GM23248 (cell line): ENCODE measurements at regions not wholly inside any gene's neighbourhood (a gene's known extent, or its start where the extent isn't known, plus 50 kb on each side); places are given as distances from the start of the nearest gene placed in this dataset. TPM values are rescaled to one million over a fixed set of nuclear protein-coding genes. Genes with fewer than 3 reads are reported as not detected.

ENCODE experiments used
- DNase-seq: peaks from one replicate; pipeline ENCODE4 v3.0.0-alpha.2; 2015
- H2AFZ ChIP-seq: fragments of 200-600 bp; sonication (generic); 2 replicates; pipeline ENCODE4 v1.6.1; 2016; ENCODE audit warnings: antibody characterized with exemption
- H3F3A ChIP-seq: fragments of 200-600 bp; sonication (generic); 2 replicates; pipeline ENCODE4 v1.6.1; 2016; ENCODE audit warnings: mild to moderate bottlenecking, antibody characterized with exemption, mixed run types; ENCODE audit not compliant: insufficient read depth
- H3K27ac ChIP-seq: fragments of 200-600 bp; sonication (generic); 2 replicates; pipeline ENCODE4 v1.5.1; 2016; ENCODE audit warnings: mild to moderate bottlenecking
- H3K27me3 ChIP-seq: fragments of 200-600 bp; sonication (generic); replicated peaks from 2 replicates; pipeline ENCODE4 v1.6.1; 2016; ENCODE audit warnings: mild to moderate bottlenecking; ENCODE audit not compliant: insufficient read depth
- H3K36me3 ChIP-seq: fragments of 200-600 bp; sonication (generic); 2 replicates; pipeline ENCODE4 v1.6.1; 2016; ENCODE audit warnings: low read depth, mild to moderate bottlenecking
- H3K4me1 ChIP-seq: fragments of 200-600 bp; sonication (generic); 2 replicates; pipeline ENCODE4 v1.6.1; 2016; ENCODE audit warnings: mild to moderate bottlenecking; ENCODE audit not compliant: insufficient read depth
- H3K4me2 ChIP-seq: fragments of 200-600 bp; sonication (generic); one replicate; pipeline ENCODE4 v1.6.1; 2016; ENCODE audit warnings: mild to moderate bottlenecking; ENCODE audit not compliant: unreplicated experiment
- H3K4me3 ChIP-seq: fragments of 200-600 bp; sonication (generic); 2 replicates; pipeline ENCODE4 v1.5.1; 2016; ENCODE audit warnings: mild to moderate bottlenecking
- H3K79me2 ChIP-seq: fragments of 200-600 bp; sonication (generic); 2 replicates; pipeline ENCODE4 v1.6.1; 2016; ENCODE audit warnings: mild to moderate bottlenecking; ENCODE audit not compliant: insufficient read depth
- H3K9ac ChIP-seq: fragments of 200-600 bp; sonication (generic); 2 replicates; pipeline ENCODE4 v1.6.1; 2016; ENCODE audit warnings: mild to moderate bottlenecking
- H3K9me2 ChIP-seq: fragments of 200-600 bp; sonication (generic); 2 replicates; pipeline ENCODE4 v1.6.1; 2016; ENCODE audit warnings: mixed run types, mild to moderate bottlenecking, moderate library complexity; ENCODE audit not compliant: insufficient read depth
- H3K9me3 ChIP-seq: fragments of 200-600 bp; sonication (generic); one replicate; pipeline ENCODE4 v1.6.1; 2017; ENCODE audit warnings: low read depth
- H4K20me1 ChIP-seq: fragments of 200-600 bp; sonication (generic); 2 replicates; pipeline ENCODE4 v1.6.0; 2016; ENCODE audit not compliant: insufficient read depth
- EZH2 ChIP-seq: fragments of 200-600 bp; sonication (generic); IDR thresholded peaks from 2 replicates; pipeline ENCODE4 v1.6.1; 2018; ENCODE audit warnings: antibody characterized with exemption, mild to moderate bottlenecking; ENCODE audit not compliant: insufficient read depth, poor library complexity, severe bottlenecking
- EZH2phosphoT487 ChIP-seq: fragments of 200-600 bp; sonication (generic); IDR thresholded peaks from 2 replicates; pipeline ENCODE4 v1.6.1; 2018; ENCODE audit warnings: antibody characterized with exemption, moderate library complexity, mild to moderate bottlenecking, low read depth; ENCODE audit not compliant: insufficient read depth
- WGBS, 2 experiments: methylation state at CpG; one replicate each; pipeline ENCODE4 v1.1.6; 2015 to 2017; ENCODE audit warnings: low lambda C conversion rate in 2 of 2, low coverage in 1 of 2; ENCODE audit errors: missing lambda C conversion rate in 2 of 2; 5-methylcytosine and 5-hydroxymethylcytosine counted together
- in situ Hi-C: fragments of 300-500 bp; cut with MboI; formaldehyde crosslinking; loops from 2 replicates; pipeline ENCODE4 v1.15.0; 2020
- small RNA-seq: library from RNA; depleted of rRNA; stranded (forward); fragments of <200 nt; gene quantifications from one replicate; pipeline ENCODE3, GENCODE V24; 2014; ENCODE audit warnings: low read depth, low replicate concordance

- Histone ChIP-seq H3K9me2 (no peaks in the 10 kb centered on the region), H3K27ac (no peak overlapping the region; the same call in 1 of the 2 replicates), H3K9me3 (no peaks in the 10 kb centered on the region), H3K79me2 (no peaks in the 10 kb centered on the region), H3K4me2 (no peak overlapping the region), H3F3A (peaks cover 28% of the 10 kb centered on the region), H4K20me1 (no peaks in the 10 kb centered on the region), H3K9ac (no peak overlapping the region), H3K36me3 (no peaks in the 10 kb centered on the region), H3K4me1 (peaks cover 33% of the 10 kb centered on the region), H3K27me3 (no peaks in the 10 kb centered on the region), H2AFZ (no peak overlapping the region), H3K4me3 (no peak overlapping the region)
- in situ Hi-C loops = no loop called here
- DNase-seq = peak; percentile 64
- TF ChIP-seq EZH2 (no peak), EZH2phosphoT487 (no peak)
- WGBS, 2 experiments = 38 to 53% methylated on average over 2 of the region's 2 CpGs
Measured at GRCh38 chr15:47663101-47663500, 54.2 kb upstream of the SEMA6D start.

Small RNA genes in the stretch of these regions (small RNA-seq; reads per million reads assigned to genes)
- gene MTND5P40 (not detected), gene RF01182 (not detected), gene RN7SKP139 (0.37 reads per million), gene RNU6-1014P (not detected)
